MCF 10A (cell line): ENCODE measurements at regions not wholly inside any gene's neighbourhood (a gene's known extent, or its start where the extent isn't known, plus 50 kb on each side); places are given as distances from the start of the nearest gene placed in this dataset.

Experiments
- BruUV-seq: library from RNA; stranded (reverse); fragments of 400-500 nt; replicated peaks from 2 replicates; lab custom pipeline; 2021; lab: Mats Ljungman, UMichigan
- CTCF ChIA-PET: fragments of 300-600 bp; sonication (Branson Sonifier 250); formaldehyde crosslinking; extraction: SDS; loops from one replicate; lab custom pipeline; 2021; ENCODE audit warnings: antibody characterized with exemption, inconsistent platforms; lab: Yijun Ruan, JAX
- POLR2A ChIA-PET: fragments of 300-600, 350-650 bp; sonication (Branson Sonifier 250); formaldehyde crosslinking; extraction: SDS; loops from one replicate; lab custom pipeline; 2020; ENCODE audit warnings: antibody characterized with exemption, inconsistent platforms; lab: Yijun Ruan, JAX
- DNase-seq: peaks from one replicate; pipeline ENCODE4 v3.0.0-alpha.2; 2018; ENCODE audit not compliant: unreplicated experiment
- H3K27ac Mint-ChIP-seq: one replicate; pipeline ENCODE4 v1.8.0; 2022; ENCODE audit warnings: mild to moderate bottlenecking, low read depth, mixed read lengths; ENCODE audit not compliant: unreplicated experiment
- H3K27me3 Mint-ChIP-seq: one replicate; pipeline ENCODE4 v1.8.0; 2022; ENCODE audit warnings: mixed read lengths; ENCODE audit not compliant: insufficient read depth, unreplicated experiment
- H3K36me3 Mint-ChIP-seq: one replicate; pipeline ENCODE4 v1.8.0; 2022; ENCODE audit warnings: mild to moderate bottlenecking, moderate library complexity, mixed read lengths; ENCODE audit not compliant: insufficient read depth, unreplicated experiment
- H3K4me1 Mint-ChIP-seq: one replicate; pipeline ENCODE4 v1.8.0; 2022; ENCODE audit warnings: mixed read lengths; ENCODE audit not compliant: insufficient read depth, unreplicated experiment
- H3K4me3 Mint-ChIP-seq: one replicate; pipeline ENCODE4 v1.8.0; 2022; ENCODE audit warnings: mild to moderate bottlenecking, moderate library complexity, mixed read lengths; ENCODE audit not compliant: unreplicated experiment
- H3K9me3 Mint-ChIP-seq: one replicate; pipeline ENCODE4 v1.8.0; 2022; ENCODE audit warnings: mixed read lengths; ENCODE audit not compliant: unreplicated experiment
- intact Hi-C: fragments of 100-400 bp; cut with micrococcal nuclease; formaldehyde crosslinking; loops from 2 replicates; pipeline ENCODE4 v1.14.1; 2022
- TF ChIP-seq, protein P1 (sequence below): fragments of 200-600 bp; IDR thresholded peaks from one replicate; pipeline ENCODE4 v1.8.0; 2022; ENCODE audit warnings: antibody characterized with exemption, mild to moderate bottlenecking; ENCODE audit not compliant: unreplicated experiment

DNA sequence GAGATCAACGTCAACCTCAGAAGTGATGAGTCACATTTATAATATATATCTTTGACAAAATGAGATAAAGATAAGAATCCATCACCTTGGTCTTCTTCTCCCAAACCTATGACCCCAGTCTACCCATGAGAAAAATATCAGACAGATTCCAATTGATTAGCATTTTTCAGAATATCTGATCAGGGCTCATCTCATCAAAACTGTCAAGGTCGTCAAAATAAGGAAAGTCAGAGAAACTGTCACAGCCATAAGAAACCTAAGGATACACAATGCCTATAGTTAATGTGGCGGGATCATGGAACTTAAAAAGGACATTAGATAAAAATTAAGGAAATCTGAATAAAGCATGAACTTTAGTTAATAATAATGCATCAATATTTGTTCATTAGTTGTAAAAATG, 374.1 kb downstream of the FAT4 start:
- H3K27me3 Mint-ChIP-seq: no peaks in the 10 kb centered on the region
- H3K36me3 Mint-ChIP-seq: no peaks in the 10 kb centered on the region
- ChIA-PET POLR2A (no interaction called here), CTCF (no interaction called here)
- no TSS peak for BruUV-seq
- H3K9me3 Mint-ChIP-seq: no peaks in the 10 kb centered on the region
- H3K4me3 Mint-ChIP-seq: no peak overlapping the region
- no peak for DNase-seq
- intact Hi-C loops: no loop called here
- no peaks in the 10 kb centered on the region for H3K4me1 Mint-ChIP-seq
- TF ChIP-seq, protein P1, sequence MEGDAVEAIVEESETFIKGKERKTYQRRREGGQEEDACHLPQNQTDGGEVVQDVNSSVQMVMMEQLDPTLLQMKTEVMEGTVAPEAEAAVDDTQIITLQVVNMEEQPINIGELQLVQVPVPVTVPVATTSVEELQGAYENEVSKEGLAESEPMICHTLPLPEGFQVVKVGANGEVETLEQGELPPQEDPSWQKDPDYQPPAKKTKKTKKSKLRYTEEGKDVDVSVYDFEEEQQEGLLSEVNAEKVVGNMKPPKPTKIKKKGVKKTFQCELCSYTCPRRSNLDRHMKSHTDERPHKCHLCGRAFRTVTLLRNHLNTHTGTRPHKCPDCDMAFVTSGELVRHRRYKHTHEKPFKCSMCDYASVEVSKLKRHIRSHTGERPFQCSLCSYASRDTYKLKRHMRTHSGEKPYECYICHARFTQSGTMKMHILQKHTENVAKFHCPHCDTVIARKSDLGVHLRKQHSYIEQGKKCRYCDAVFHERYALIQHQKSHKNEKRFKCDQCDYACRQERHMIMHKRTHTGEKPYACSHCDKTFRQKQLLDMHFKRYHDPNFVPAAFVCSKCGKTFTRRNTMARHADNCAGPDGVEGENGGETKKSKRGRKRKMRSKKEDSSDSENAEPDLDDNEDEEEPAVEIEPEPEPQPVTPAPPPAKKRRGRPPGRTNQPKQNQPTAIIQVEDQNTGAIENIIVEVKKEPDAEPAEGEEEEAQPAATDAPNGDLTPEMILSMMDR: no peak
- H3K27ac Mint-ChIP-seq: no peak overlapping the region

DNA sequence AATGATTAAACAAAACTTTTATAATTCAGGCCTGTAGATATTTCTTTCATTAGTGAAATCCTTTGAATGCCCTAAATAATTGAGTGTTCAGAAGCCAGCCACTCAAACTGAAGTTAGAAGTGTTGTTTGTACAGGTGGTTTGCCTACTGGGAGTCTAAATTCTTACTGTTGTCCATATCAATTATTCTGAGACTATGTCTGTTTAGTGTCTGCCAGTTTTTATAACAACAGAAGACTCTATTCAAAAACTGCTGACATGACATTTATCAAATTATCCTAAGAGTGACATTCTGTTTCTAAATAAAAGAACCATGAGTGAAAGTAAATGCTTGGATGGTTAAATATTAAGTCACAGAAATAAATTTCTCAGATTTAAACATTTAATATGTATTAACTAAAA, 375.1 kb downstream of the FAT4 start:
- Mint-ChIP-seq H3K27me3 (no peaks in the 10 kb centered on the region), H3K4me3 (no peak overlapping the region), H3K36me3 (no peaks in the 10 kb centered on the region), H3K9me3 (no peaks in the 10 kb centered on the region), H3K27ac (no peak overlapping the region), H3K4me1 (no peaks in the 10 kb centered on the region)
- no TSS peak for BruUV-seq
- CTCF ChIA-PET: no interaction called here
- intact Hi-C loops: no loop called here
- TF ChIP-seq, protein P1: no peak
- POLR2A ChIA-PET: no interaction called here
- DNase-seq: no peak

DNA sequence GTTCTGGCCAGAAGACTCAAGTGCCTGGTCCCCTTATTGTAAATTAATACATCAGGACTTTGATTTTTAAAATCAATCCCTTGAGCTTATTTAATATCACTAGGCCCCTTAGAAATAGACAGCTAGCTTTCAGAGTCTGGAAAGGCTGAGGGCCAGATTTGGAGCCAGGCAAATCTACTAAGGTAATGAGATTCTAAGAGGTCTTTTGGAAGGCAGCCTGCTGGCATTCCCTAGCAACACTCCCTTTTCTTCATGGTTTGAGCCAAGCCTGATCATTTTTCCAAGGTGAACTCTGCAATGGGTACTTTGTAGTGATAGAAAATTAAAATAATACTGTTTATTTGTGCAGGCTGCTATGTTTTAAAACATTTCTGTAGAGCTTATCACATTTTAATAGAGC, 378.5 kb downstream of the FAT4 start:
- Mint-ChIP-seq H3K4me3 (no peak overlapping the region), H3K9me3 (no peaks in the 10 kb centered on the region), H3K27ac (no peak overlapping the region), H3K36me3 (no peaks in the 10 kb centered on the region), H3K4me1 (no peaks in the 10 kb centered on the region), H3K27me3 (no peaks in the 10 kb centered on the region)
- intact Hi-C loops: no loop called here
- TF ChIP-seq, protein P1: no peak
- BruUV-seq: no TSS peak
- DNase-seq: no peak
- ChIA-PET POLR2A (interaction anchor here (0.6 kb wide), 1 partner anchor 951 kb away, joined by 3 read pairs; no protein-coding TSS in a partner anchor), CTCF (no interaction called here)

DNA sequence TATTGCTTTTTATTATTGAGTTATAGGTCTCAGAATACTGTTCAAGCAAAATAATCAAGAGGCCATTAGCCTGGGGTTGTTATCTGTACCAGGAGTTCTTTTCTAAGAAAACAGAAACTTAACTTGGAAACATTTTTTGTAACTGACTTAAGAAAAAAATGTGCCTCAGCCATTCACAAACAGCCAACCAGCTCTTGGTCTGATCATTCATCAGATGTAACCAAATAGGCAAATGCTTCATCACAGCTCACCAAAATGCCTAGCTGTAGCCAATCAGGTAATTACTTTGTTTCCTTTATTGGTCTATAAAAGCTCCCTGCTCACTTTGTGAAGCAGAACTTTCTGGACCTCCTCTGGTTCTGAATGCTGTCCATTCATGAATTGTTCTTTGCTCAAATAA, 387.7 kb downstream of the FAT4 start:
- POLR2A ChIA-PET: interaction anchor here (0.7 to 1.4 kb wide), 2 partner anchors 26 to 384 kb away, joined by 3 to 4 read pairs; no protein-coding TSS in a partner anchor
- intact Hi-C loops: no loop called here
- no TSS peak for BruUV-seq

More for the DNA sequence above, 387.7 kb downstream of the FAT4 start:
- Mint-ChIP-seq H3K36me3 (no peaks in the 10 kb centered on the region), H3K27me3 (no peaks in the 10 kb centered on the region), H3K4me1 (peaks cover 23% of the 10 kb centered on the region), H3K27ac (no peak overlapping the region), H3K4me3 (no peak overlapping the region), H3K9me3 (no peaks in the 10 kb centered on the region)
- CTCF ChIA-PET: no interaction called here
- TF ChIP-seq, protein P1: no peak
- DNase-seq: no peak
